K562 (cell line): ENCODE measurements at regions not wholly inside any gene's neighbourhood (a gene's known extent, or its start where the extent isn't known, plus 50 kb on each side); places are given as distances from the start of the nearest gene placed in this dataset.

Source experiments
- CREBBP ChIP-seq: IDR thresholded peaks from one replicate; pipeline ENCODE4 v1.6.1; 2012; ENCODE audit warnings: low read depth, mild to moderate bottlenecking, control low read depth, inconsistent platforms, low read length
- ID3 ChIP-seq, 2 experiments: fragments of 250-450 bp in 1 of 2; fragments of 450-650 bp in 1 of 2; sonication (Bioruptor Pico) in 1 of 2; IDR thresholded peaks; 2 replicates each; pipeline versions ENCODE4 v1.6.1 to v1.8.0; 2016 to 2021; ENCODE audit warnings: mild to moderate bottlenecking in 2 of 2, moderate library complexity in 2 of 2, missing compliant biosample characterization in 1 of 2, missing genetic modification characterization in 1 of 2
- KDM4B ChIP-seq, 2 experiments: fragments of 450-650 bp in 1 of 2; sonication (generic) in 1 of 2; IDR thresholded peaks; 2 replicates each; pipeline ENCODE4 v1.6.1; 2016 to 2017; ENCODE audit warnings: borderline replicate concordance in 2 of 2, antibody characterized with exemption in 1 of 2, low read depth in 1 of 2, mild to moderate bottlenecking in 1 of 2
- MBD2 ChIP-seq: sonication (generic); IDR thresholded peaks from 2 replicates; pipeline ENCODE4 v1.6.1; 2016; ENCODE audit warnings: low read depth, borderline replicate concordance
- PCBP2 ChIP-seq: fragments of 200-400 bp; formaldehyde crosslinking; IDR thresholded peaks from 2 replicates; pipeline ENCODE4 v1.6.1; 2018; ENCODE audit warnings: low read length, low read depth, mild to moderate bottlenecking, moderate library complexity; ENCODE audit not compliant: poor library complexity, severe bottlenecking
- PHF21A ChIP-seq: fragments of 450-650 bp; IDR thresholded peaks from 2 replicates; pipeline ENCODE4 v1.6.1; 2017; ENCODE audit warnings: low read depth, borderline replicate concordance
- POLR3A ChIP-seq: IDR thresholded peaks from 2 replicates; pipeline ENCODE4 v1.6.1; 2011; ENCODE audit warnings: borderline replicate concordance, mild to moderate bottlenecking, moderate library complexity; ENCODE audit not compliant: insufficient read length, insufficient read depth; ENCODE audit errors: extremely low read depth
- TF ChIP-seq, protein P1 (sequence below), 2 experiments: fragments of 450-650 bp in 1 of 2; sonication (generic) in 1 of 2; formaldehyde crosslinking; conservative IDR thresholded peaks; 2 replicates each; pipeline versions ENCODE4 v1.4.0 to v1.8.1; 2020 to 2022; ENCODE audit warnings: mild to moderate bottlenecking in 1 of 2, missing genetic modification reagents in 1 of 2
- TF ChIP-seq, protein P2 (sequence below): sonication (generic); formaldehyde crosslinking; IDR thresholded peaks from 2 replicates; pipeline ENCODE4 v1.8.1; 2023; ENCODE audit warnings: mild to moderate bottlenecking, missing genetic modification reagents
- TF ChIP-seq, protein P3 (sequence below): sonication (generic); formaldehyde crosslinking; IDR thresholded peaks from 2 replicates; pipeline ENCODE4 v1.8.0; 2023; ENCODE audit warnings: mild to moderate bottlenecking, missing genetic modification reagents

GRCh38 chr4:181830404-181831035, 412.7 kb upstream of the TENM3 start (continued):
- TF ChIP-seq PHF21A (no peak), KDM4B (IDR thresholded peaks at IDR 0.05; ENCODE audit: borderline replicate concordance in 2 of 2, low read depth in 1 of 2) (no peak), CREBBP (no peak), MBD2 (no peak), PCBP2 (no peak), POLR3A (no peak), ID3 (CRISPR knock-in tag; IDR thresholded peaks at IDR 0.05) (no peak), ID3 (tag; IDR thresholded peaks at IDR 0.05) (no peak)
- TF ChIP-seq, protein P1, sequence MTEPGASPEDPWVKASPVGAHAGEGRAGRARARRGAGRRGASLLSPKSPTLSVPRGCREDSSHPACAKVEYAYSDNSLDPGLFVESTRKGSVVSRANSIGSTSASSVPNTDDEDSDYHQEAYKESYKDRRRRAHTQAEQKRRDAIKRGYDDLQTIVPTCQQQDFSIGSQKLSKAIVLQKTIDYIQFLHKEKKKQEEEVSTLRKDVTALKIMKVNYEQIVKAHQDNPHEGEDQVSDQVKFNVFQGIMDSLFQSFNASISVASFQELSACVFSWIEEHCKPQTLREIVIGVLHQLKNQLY (CRISPR knock-in tag; conservative IDR thresholded peaks at IDR 0.05), result no peak
- TF ChIP-seq, protein P2, sequence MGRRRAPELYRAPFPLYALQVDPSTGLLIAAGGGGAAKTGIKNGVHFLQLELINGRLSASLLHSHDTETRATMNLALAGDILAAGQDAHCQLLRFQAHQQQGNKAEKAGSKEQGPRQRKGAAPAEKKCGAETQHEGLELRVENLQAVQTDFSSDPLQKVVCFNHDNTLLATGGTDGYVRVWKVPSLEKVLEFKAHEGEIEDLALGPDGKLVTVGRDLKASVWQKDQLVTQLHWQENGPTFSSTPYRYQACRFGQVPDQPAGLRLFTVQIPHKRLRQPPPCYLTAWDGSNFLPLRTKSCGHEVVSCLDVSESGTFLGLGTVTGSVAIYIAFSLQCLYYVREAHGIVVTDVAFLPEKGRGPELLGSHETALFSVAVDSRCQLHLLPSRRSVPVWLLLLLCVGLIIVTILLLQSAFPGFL (CRISPR knock-in tag), result no peak
- TF ChIP-seq, protein P3, sequence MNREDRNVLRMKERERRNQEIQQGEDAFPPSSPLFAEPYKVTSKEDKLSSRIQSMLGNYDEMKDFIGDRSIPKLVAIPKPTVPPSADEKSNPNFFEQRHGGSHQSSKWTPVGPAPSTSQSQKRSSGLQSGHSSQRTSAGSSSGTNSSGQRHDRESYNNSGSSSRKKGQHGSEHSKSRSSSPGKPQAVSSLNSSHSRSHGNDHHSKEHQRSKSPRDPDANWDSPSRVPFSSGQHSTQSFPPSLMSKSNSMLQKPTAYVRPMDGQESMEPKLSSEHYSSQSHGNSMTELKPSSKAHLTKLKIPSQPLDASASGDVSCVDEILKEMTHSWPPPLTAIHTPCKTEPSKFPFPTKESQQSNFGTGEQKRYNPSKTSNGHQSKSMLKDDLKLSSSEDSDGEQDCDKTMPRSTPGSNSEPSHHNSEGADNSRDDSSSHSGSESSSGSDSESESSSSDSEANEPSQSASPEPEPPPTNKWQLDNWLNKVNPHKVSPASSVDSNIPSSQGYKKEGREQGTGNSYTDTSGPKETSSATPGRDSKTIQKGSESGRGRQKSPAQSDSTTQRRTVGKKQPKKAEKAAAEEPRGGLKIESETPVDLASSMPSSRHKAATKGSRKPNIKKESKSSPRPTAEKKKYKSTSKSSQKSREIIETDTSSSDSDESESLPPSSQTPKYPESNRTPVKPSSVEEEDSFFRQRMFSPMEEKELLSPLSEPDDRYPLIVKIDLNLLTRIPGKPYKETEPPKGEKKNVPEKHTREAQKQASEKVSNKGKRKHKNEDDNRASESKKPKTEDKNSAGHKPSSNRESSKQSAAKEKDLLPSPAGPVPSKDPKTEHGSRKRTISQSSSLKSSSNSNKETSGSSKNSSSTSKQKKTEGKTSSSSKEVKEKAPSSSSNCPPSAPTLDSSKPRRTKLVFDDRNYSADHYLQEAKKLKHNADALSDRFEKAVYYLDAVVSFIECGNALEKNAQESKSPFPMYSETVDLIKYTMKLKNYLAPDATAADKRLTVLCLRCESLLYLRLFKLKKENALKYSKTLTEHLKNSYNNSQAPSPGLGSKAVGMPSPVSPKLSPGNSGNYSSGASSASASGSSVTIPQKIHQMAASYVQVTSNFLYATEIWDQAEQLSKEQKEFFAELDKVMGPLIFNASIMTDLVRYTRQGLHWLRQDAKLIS (CRISPR knock-in tag), result no peak
